Psoas muscle (tissue), 7 donors: ENCODE measurements at regions not wholly inside any gene's neighbourhood (a gene's known extent, or its start where the extent isn't known, plus 50 kb on each side); places are given as distances from the start of the nearest gene placed in this dataset.
"Not testable (repeated sequence)": the region's sequence is repeated elsewhere in the genome, so short reads cannot be mapped to it uniquely, and the experiment has no call there.

Experiments used
- ATAC-seq, 4 donors: fragments of 200-7000 bp; cut with Tn5 transposase; one replicate each; pipeline ENCODE4 v1.9.1; 2020; ENCODE audit warnings: moderate library complexity in 3 of 4, mild to moderate bottlenecking in 2 of 4
- DNase-seq, 2 donors: peaks; one replicate each; pipeline ENCODE4 v3.0.0-alpha.2; 2020
- H3K27ac ChIP-seq: fragments of 200-600 bp; one replicate; pipeline ENCODE4 v1.8.0; 2022
- H3K27me3 ChIP-seq, 3 donors: fragments of 200-600 bp in 1 of 3; one replicate each; pipeline versions ENCODE4 v1.6.1 to v1.8.0; 2013 to 2022; ENCODE audit warnings: low read length in 2 of 3, mild to moderate bottlenecking in 2 of 3, moderate library complexity in 1 of 3; ENCODE audit not compliant: insufficient read depth in 3 of 3
- H3K36me3 ChIP-seq, 2 donors: fragments of 200-600 bp in 1 of 2; one replicate each; pipeline versions ENCODE4 v1.6.1 to v1.8.0; 2013 to 2022; ENCODE audit warnings: low read depth in 1 of 2, mild to moderate bottlenecking in 1 of 2, moderate library complexity in 1 of 2; ENCODE audit not compliant: insufficient read depth in 1 of 2
- H3K4me1 ChIP-seq: fragments of 200-600 bp; one replicate; pipeline ENCODE4 v1.8.0; 2022
- H3K4me3 ChIP-seq: fragments of 200-600 bp; one replicate; pipeline ENCODE4 v1.8.0; 2022; ENCODE audit warnings: mild to moderate bottlenecking
- H3K9me3 ChIP-seq: fragments of 200-600 bp; one replicate; pipeline ENCODE4 v1.8.0; 2022
- WGBS, 3 donors: extraction: QIAGEN DNeasy Blood & Tissue Kit; methylation state at CpG; one replicate each; pipeline versions ENCODE4 v1.1.6 to v1.1.7; 2013; 5-methylcytosine and 5-hydroxymethylcytosine counted together
- intact Hi-C, 2 donors: fragments of 100-400 bp; cut with DNase I; formaldehyde crosslinking; loops; one replicate each; pipeline versions ENCODE4 v1.11.0 to v1.14.2; 2022
- TF ChIP-seq, protein P1 (sequence below): fragments of 200-600 bp; IDR thresholded peaks from one replicate; pipeline ENCODE4 v1.8.0; 2022; ENCODE audit warnings: antibody characterized with exemption
- donor health status: healthy with polysubstance abuse.
- donor health status: DM: no; HTN: no; CAD: no; lungs with moderate emphysema.
- donor health status: Bipolar disorder and iron deficiency.
- donor health status: healthy.
- donor health status: DM: yes; HTN: yes; CAD: no.
- donor health status: DM: no; HTN: no; CAD: no.
- donor health status: DM: yes; HTN: yes; CAD: no.

DNA sequence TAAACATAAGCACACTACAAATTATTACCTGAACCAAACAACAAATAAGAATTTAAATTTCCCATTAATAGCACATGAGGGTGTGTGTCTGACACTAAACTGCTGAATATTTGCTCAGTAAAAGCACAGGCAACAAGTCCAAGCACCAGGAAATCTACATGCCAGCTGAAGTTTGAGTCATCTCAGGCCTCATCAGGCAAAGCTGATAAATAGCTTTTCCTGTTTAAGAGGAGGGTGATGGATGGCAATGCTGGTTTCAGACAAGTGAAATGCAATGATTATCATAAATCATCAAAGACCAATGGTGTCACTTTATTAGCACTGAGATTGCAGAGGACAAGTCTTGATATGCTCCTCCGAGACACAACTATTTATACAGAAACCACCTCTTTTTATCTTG, 1668.0 kb upstream of the C9orf72 start:
- intact Hi-C loops, result no loop called here

DNA sequence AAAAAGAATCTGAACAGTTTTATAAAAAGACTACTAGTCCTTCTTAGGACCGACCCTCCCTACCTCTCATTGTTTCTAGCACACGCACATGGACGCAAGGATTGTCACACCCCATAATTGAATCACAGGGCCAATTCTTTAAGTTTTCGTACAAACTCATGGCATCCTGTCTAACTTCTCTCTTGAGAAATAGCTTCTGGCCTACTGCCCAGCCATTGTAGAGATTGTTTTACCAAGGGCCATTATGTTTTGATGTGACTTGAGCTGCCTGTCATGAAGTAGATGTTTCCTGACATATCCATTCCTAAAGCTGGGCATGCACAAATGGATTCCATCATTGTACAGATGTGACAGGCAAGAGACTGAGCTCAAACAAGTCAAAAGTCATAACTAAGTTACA, 1672.1 kb upstream of the C9orf72 start:
- intact Hi-C loops, result no loop called here
- Histone ChIP-seq H3K27ac (no peak overlapping the region), H3K36me3 (no peaks in the 10 kb centered on the region), H3K27me3 (no peaks in the 10 kb centered on the region), H3K4me3 (no peak overlapping the region), H3K9me3 (no peaks in the 10 kb centered on the region), H3K4me1 (no peaks in the 10 kb centered on the region)
- TF ChIP-seq, protein P1, sequence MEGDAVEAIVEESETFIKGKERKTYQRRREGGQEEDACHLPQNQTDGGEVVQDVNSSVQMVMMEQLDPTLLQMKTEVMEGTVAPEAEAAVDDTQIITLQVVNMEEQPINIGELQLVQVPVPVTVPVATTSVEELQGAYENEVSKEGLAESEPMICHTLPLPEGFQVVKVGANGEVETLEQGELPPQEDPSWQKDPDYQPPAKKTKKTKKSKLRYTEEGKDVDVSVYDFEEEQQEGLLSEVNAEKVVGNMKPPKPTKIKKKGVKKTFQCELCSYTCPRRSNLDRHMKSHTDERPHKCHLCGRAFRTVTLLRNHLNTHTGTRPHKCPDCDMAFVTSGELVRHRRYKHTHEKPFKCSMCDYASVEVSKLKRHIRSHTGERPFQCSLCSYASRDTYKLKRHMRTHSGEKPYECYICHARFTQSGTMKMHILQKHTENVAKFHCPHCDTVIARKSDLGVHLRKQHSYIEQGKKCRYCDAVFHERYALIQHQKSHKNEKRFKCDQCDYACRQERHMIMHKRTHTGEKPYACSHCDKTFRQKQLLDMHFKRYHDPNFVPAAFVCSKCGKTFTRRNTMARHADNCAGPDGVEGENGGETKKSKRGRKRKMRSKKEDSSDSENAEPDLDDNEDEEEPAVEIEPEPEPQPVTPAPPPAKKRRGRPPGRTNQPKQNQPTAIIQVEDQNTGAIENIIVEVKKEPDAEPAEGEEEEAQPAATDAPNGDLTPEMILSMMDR, result no peak
- DNase-seq (no peak), ATAC-seq (no peak)
- WGBS, 3 donors, result 55 to 57% (median 56%) methylated on average over 4 of the region's 4 CpGs

More for the DNA sequence above, 1668.0 kb upstream of the C9orf72 start:
- no peaks in the 10 kb centered on the region for H3K27me3 ChIP-seq
- no peak overlapping the region for H3K27ac ChIP-seq
- H3K36me3 ChIP-seq, result no peaks in the 10 kb centered on the region
- TF ChIP-seq, protein P1, result no peak
- H3K9me3 ChIP-seq, result no peaks in the 10 kb centered on the region
- DNase-seq, result no peak
- no peak overlapping the region for H3K4me3 ChIP-seq
- H3K4me1 ChIP-seq, result no peaks in the 10 kb centered on the region
- no peak for ATAC-seq
- WGBS, 3 donors, result 89 to 94% (median 89%) methylated on average over 1 of the region's 1 CpG

DNA sequence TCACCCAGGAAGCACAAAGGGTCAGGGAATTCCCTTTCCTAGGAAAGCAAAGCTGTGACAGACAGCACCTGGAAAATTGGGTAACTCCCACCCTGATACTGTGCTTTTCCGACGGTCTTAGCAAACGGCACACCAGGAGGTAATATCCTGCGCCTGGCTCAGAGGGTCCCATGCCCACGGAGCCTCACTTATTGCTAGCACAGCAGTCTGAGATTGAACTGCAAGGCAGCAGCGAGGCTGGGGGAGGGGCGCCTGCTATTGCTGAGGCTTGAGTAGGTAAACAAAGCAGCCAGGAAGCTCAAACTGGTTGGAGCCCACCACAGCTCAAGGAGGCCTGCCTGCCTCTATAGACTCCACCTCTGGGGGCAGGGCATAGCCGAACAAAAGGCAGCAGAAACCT, 1697.1 kb upstream of the C9orf72 start:
- H3K27me3 ChIP-seq, intact Hi-C loops, ATAC-seq, H3K4me1 ChIP-seq, DNase-seq, H3K27ac ChIP-seq, H3K36me3 ChIP-seq, H3K9me3 ChIP-seq, H3K4me3 ChIP-seq: not testable (repeated sequence)
- 83 to 85% (median 85%) methylated on average over 8 of the region's 8 CpGs for WGBS, 3 donors

DNA sequence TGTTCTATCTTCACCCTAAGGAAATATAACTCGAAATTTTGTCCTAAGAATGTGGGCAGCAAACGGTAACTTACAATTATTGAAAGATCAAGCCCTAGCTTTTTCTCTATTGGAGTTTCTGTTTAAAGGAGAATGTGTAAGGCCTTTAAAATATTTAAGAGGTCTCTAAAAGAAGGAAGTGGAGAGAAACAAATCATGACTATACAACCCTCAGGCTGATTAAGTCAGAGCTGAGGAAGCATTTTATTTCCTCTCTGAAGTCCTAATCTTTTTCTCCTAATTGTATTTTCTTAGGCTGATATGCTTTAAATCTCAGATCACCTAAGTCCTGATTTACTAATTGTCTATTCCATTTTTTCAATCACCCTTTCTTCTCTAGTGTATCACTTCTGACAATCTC, 1708.8 kb upstream of the C9orf72 start:
- H3K9me3 ChIP-seq, result no peaks in the 10 kb centered on the region
- WGBS, 3 donors, result 56 to 70% (median 68%) methylated on average over 2 of the region's 2 CpGs
- intact Hi-C loops, result no loop called here
- no peak for ATAC-seq
- H3K36me3 ChIP-seq, result no peaks in the 10 kb centered on the region
- no peak overlapping the region for H3K4me3 ChIP-seq
- H3K27ac ChIP-seq, result no peak overlapping the region
- H3K4me1 ChIP-seq, result no peaks in the 10 kb centered on the region
- H3K27me3 ChIP-seq, result no peaks in the 10 kb centered on the region
- no peak for DNase-seq
- TF ChIP-seq, protein P1, result no peak

DNA sequence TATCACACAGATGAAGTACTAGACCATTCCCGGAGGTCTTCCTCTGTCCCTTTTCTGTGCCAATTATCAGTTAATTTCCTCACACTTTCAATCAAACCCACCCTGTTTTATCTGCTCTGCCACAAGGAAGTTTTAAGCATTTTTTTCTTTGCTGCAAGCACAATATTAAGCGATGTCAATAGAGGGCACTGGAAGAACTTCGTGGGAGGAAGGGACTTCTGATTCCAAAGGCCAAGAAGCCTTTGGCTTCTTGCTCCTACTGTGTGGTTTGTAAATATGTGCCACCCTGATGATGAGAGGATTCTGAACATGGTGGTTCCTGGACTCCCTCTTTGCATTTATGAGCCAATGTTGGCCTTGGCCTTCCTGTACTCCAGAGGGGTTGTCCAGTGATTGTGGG, 1712.5 kb upstream of the C9orf72 start:
- 49 to 59% (median 58%) methylated on average over 3 of the region's 3 CpGs for WGBS, 3 donors
- no peak for DNase-seq
- H3K27me3 ChIP-seq, result no peaks in the 10 kb centered on the region
- no peak overlapping the region for H3K27ac ChIP-seq
- no peak overlapping the region for H3K4me3 ChIP-seq
- no peaks in the 10 kb centered on the region for H3K4me1 ChIP-seq
- TF ChIP-seq, protein P1, result no peak
- no peaks in the 10 kb centered on the region for H3K36me3 ChIP-seq
- intact Hi-C loops, result no loop called here
- H3K9me3 ChIP-seq, result no peaks in the 10 kb centered on the region
- no peak for ATAC-seq
